ENCODE measurements at regions not wholly inside any gene's neighbourhood (a gene's known extent, or its start where the extent isn't known, plus 50 kb on each side); places are given as distances from the start of the nearest gene placed in this dataset.
"Not testable (repeated sequence)": the region's sequence is repeated elsewhere in the genome, so short reads cannot be mapped to it uniquely, and the experiment has no call there.

DNA sequence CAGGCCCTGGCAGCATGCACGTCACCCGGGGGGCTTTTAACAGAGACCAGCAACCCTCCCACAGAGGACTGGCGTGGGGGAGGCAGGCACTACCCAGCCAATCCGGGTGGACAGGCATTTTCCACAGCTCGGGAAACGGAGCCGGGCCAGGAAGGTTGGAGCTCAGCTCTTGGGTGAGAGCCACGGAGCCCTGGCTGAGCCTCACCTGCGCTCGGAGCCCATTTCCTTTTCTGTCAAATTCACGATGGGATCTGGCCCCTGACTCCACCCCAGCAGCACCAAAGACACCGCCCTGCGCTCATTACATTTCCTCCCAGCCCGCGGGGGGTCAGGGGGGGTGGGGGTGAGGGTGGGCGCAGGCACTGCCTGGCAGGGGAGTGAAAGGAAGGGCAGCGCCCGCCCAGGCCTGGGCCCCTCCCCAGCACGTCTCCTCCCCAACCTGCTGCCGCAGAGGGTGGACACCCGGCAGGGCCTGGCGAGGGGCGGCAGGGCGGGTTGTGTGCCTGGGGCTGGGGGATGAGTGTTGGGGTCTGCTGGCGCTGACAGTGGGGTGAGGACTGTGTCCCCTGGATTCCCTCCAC lies 145.4 kb downstream of the LAT start:
- H3K9me3 ChIP-seq; H3K27ac ChIP-seq; intact Hi-C loops (cut with DNase I); DNase-seq; H3K4me3 ChIP-seq; H3K36me3 ChIP-seq; H3K27me3 ChIP-seq; H3K9ac ChIP-seq (ENCODE audit: low read depth in 2 of 2, low read length in 2 of 2); H3K4me1 ChIP-seq: not testable (repeated sequence)

- intact Hi-C loops (cut with DNase I): not testable (repeated sequence)
Measured at GRCh38 chr16:29129458-29130038, 144.7 kb downstream of the LAT start.

GRCh38 chr16:29128732-29129457 lies 144.0 kb downstream of the LAT start:
- not testable (repeated sequence) for H3K27ac ChIP-seq, H3K4me1 ChIP-seq, DNase-seq

More at GRCh38 chr16:29129458-29130038, 144.7 kb downstream of the LAT start:
- H3K9me3 ChIP-seq; H3K4me1 ChIP-seq; H3K27ac ChIP-seq; H3K9ac ChIP-seq (ENCODE audit: low read depth in 2 of 2, low read length in 2 of 2); DNase-seq; H3K4me3 ChIP-seq; H3K36me3 ChIP-seq; H3K27me3 ChIP-seq: not testable (repeated sequence)

GRCh38 chr16:29127806-29128420 lies 143.1 kb downstream of the LAT start:
- not testable (repeated sequence) for DNase-seq, H3K27me3 ChIP-seq

More at GRCh38 chr16:29128732-29129457, 144.0 kb downstream of the LAT start:
- H3K9ac ChIP-seq (ENCODE audit: low read depth in 2 of 2, low read length in 2 of 2); H3K27me3 ChIP-seq; H3K36me3 ChIP-seq; intact Hi-C loops (cut with DNase I); H3K9me3 ChIP-seq; H3K4me3 ChIP-seq: not testable (repeated sequence)

GRCh38 chr16:29126616-29127015 lies 141.8 kb downstream of the LAT start:
- no peak for DNase-seq
- H3K36me3 ChIP-seq: no peaks in the 10 kb centered on the region
- no peak overlapping the region for H3K27ac ChIP-seq
- no peak overlapping the region for H3K4me3 ChIP-seq
- H3K4me1 ChIP-seq: no peaks in the 10 kb centered on the region
- no peaks in the 10 kb centered on the region for H3K27me3 ChIP-seq
- no peaks in the 10 kb centered on the region for H3K9me3 ChIP-seq
- no peak overlapping the region for H3K9ac ChIP-seq (ENCODE audit: low read depth in 2 of 2, low read length in 2 of 2)
- TF ChIP-seq CTCF (IDR thresholded peaks at IDR 0.05): no peak
- intact Hi-C loops (cut with DNase I): no loop called here

More at GRCh38 chr16:29127806-29128420, 143.1 kb downstream of the LAT start:
- H3K4me1 ChIP-seq; H3K9ac ChIP-seq (ENCODE audit: low read depth in 2 of 2, low read length in 2 of 2); H3K9me3 ChIP-seq; H3K36me3 ChIP-seq; H3K4me3 ChIP-seq; H3K27ac ChIP-seq; intact Hi-C loops (cut with DNase I): not testable (repeated sequence)

GRCh38 chr16:29126057-29126494 lies 141.2 kb downstream of the LAT start:
- no peak for DNase-seq
- H3K27me3 ChIP-seq: no peaks in the 10 kb centered on the region
- H3K27ac ChIP-seq: no peak overlapping the region
- H3K4me3 ChIP-seq: no peak overlapping the region
- no peaks in the 10 kb centered on the region for H3K36me3 ChIP-seq
- no peaks in the 10 kb centered on the region for H3K4me1 ChIP-seq
- TF ChIP-seq CTCF (IDR thresholded peaks at IDR 0.05): no peak
- no peak overlapping the region for H3K9ac ChIP-seq (ENCODE audit: low read depth in 2 of 2, low read length in 2 of 2)
- no peaks in the 10 kb centered on the region for H3K9me3 ChIP-seq
- intact Hi-C loops (cut with DNase I): no loop called here

GRCh38 chr16:29124828-29125227 lies 140.0 kb downstream of the LAT start:
- DNase-seq: no peak
- H3K36me3 ChIP-seq: no peaks in the 10 kb centered on the region
- no peak overlapping the region for H3K9ac ChIP-seq (ENCODE audit: low read depth in 2 of 2, low read length in 2 of 2)
- H3K9me3 ChIP-seq: no peaks in the 10 kb centered on the region
- intact Hi-C loops (cut with DNase I): no loop called here
- H3K27ac ChIP-seq: no peak overlapping the region
- no peaks in the 10 kb centered on the region for H3K27me3 ChIP-seq
- H3K4me1 ChIP-seq: no peaks in the 10 kb centered on the region
- no peak overlapping the region for H3K4me3 ChIP-seq
- no peak for TF ChIP-seq CTCF (IDR thresholded peaks at IDR 0.05)

DNA sequence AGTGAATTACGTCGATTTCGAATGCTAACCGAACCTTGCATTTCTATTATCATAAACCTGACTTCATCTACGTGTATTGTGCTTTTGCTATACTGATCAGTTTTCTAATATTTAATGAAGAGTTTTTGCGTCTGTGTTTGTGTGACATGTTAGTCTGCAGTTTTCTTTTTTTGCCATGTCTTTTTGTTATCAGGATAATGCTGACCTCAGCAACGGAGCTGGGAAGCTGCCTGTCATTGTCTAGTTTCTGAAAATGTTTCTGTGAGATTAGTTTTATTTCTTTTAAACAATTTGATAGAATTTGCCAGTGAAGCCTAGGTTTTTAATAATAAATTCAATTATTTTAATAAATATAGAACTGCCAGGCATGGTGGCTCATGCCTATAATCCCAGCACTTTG lies 139.3 kb downstream of the LAT start:
- H3K4me3 ChIP-seq; H3K4me1 ChIP-seq; H3K9ac ChIP-seq (ENCODE audit: low read depth in 2 of 2, low read length in 2 of 2); H3K36me3 ChIP-seq; H3K9me3 ChIP-seq; DNase-seq; H3K27me3 ChIP-seq; intact Hi-C loops (cut with DNase I); H3K27ac ChIP-seq: not testable (repeated sequence)

DNA sequence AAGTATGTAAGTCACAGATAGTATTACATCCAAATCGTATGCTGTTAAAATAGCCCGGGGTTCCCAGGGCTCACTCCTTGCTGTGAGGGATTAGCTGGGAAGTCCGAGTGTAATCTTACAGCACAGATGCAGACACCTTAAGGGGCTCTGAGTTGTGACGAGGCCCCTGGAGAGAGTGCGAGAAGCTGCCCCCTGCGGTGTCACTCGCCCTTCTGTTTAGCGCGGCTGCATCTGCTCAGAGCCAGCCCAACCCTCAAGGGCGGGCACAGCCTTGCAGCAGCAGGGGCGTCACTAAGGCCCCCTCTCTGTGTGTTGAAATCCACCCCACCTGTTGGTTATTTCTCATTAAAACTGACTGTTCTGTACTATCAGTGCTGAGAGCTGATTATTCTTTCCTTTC lies 135.8 kb downstream of the LAT start:
- H3K27ac ChIP-seq; H3K36me3 ChIP-seq; H3K4me1 ChIP-seq; H3K9ac ChIP-seq (ENCODE audit: low read depth in 2 of 2, low read length in 2 of 2); H3K27me3 ChIP-seq; H3K4me3 ChIP-seq; intact Hi-C loops (cut with DNase I); DNase-seq; H3K9me3 ChIP-seq: not testable (repeated sequence)

GRCh38 chr16:29118301-29118957 lies 133.6 kb downstream of the LAT start:
- H3K27me3 ChIP-seq; H3K9me3 ChIP-seq; H3K9ac ChIP-seq (ENCODE audit: low read depth in 2 of 2, low read length in 2 of 2); H3K27ac ChIP-seq; DNase-seq; H3K36me3 ChIP-seq; intact Hi-C loops (cut with DNase I); H3K4me1 ChIP-seq; H3K4me3 ChIP-seq: not testable (repeated sequence)

Measured in colonic mucosa (tissue), 4 donors.